HG02943 (cell line): ENCODE measurements at regions not wholly inside any gene's neighbourhood (a gene's known extent, or its start where the extent isn't known, plus 50 kb on each side); places are given as distances from the start of the nearest gene placed in this dataset.

Experiments
- ATAC-seq: cut with Tn5 transposase; IDR thresholded peaks from one replicate; pipeline ENCODE4 v1.9.1; 2021; ENCODE audit warnings: mild to moderate bottlenecking, low read depth, moderate library complexity; ENCODE audit not compliant: unreplicated experiment

DNA sequence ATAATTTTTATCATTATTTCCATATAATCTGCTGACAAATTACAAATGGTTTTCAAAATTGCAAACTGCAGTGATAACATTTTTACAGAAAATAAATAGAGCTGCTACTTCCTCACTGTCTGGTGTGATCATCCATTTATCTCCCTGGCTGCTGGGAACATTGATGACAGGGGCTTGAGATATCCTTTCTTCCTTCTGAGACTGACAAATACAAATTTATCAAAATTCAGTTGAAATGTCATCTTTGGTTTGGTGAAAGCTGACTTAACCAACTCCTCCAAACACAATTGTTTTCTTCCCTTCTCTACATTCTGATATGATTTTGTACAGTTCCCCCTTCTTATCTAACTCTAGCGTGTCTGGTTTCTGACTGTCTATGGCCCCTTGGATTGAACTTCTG, 611.8 kb upstream of the KLF4 start:
- ATAC-seq: no peak

DNA sequence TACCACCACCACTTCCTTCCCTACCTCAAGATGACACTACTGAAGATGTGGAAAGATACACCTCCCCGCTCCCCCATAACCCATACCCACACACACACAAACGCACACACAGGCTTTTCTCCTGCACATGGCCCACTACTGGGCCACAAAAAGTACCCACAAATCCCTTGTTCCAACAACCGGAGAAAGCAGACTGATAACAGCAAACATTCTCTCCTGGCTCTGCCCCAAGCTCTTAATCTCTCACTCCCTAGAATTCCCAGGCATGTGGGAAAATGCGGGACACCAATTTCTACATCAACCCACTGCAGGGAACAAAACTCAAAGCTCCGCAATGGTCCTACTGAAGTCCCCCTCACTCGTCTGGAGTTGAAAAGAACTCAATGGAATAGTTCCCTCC, 611.0 kb upstream of the KLF4 start:
- ATAC-seq: no peak

DNA sequence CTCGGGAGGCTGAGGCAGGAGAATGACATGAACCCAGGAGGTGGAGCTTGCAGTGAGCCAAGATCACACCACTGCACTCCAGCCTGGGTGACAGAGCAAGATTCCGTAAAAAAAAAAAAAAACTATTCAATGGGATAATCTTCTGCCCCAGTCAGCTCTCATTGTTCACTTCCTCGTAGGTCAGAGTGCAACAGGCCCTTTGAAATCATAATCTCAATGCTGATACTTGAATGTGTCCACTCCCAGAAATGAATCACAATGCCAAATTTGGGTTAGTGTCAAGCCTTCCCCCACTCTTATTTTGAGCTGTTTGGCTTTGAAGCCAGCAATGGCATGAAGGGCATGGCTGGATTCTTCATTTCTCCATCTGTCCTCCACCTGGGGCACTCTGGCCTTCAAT, 610.3 kb upstream of the KLF4 start:
- ATAC-seq: no peak

DNA sequence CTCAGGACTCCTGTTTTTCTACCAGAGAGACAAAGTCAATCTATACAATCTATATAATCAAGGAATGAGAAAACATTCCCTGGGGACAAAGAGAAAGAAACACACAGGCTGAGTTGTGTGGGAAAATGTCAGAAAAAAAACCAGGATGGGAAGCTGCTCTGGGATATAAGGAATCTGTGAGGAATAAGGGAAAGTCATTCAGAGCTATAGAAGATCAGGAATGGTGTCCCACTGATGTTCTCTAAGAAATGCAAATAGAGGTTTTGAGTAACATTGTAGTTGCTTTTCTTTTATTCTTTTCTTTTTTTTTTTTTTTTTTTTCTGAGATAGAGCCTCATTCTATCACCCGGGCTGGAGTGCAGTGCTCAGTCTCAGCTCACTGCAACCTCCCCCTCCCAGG, 605.9 kb upstream of the KLF4 start:
- no peak for ATAC-seq

DNA sequence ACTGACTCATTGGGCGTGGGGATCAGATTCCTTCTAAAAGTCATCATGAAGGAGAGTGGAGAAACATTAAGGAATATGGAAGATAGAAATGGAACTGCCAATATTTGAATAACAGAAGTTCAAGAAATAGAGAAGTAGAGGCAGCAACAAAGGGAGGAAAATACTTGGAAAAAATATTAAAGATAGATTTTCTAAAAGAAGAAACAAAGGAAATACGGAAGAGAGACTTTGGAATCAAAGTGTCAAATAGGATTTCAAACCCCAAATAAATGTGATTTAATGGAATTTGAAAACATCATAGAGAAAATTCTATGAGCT, 605.1 kb upstream of the KLF4 start:
- no peak for ATAC-seq

DNA sequence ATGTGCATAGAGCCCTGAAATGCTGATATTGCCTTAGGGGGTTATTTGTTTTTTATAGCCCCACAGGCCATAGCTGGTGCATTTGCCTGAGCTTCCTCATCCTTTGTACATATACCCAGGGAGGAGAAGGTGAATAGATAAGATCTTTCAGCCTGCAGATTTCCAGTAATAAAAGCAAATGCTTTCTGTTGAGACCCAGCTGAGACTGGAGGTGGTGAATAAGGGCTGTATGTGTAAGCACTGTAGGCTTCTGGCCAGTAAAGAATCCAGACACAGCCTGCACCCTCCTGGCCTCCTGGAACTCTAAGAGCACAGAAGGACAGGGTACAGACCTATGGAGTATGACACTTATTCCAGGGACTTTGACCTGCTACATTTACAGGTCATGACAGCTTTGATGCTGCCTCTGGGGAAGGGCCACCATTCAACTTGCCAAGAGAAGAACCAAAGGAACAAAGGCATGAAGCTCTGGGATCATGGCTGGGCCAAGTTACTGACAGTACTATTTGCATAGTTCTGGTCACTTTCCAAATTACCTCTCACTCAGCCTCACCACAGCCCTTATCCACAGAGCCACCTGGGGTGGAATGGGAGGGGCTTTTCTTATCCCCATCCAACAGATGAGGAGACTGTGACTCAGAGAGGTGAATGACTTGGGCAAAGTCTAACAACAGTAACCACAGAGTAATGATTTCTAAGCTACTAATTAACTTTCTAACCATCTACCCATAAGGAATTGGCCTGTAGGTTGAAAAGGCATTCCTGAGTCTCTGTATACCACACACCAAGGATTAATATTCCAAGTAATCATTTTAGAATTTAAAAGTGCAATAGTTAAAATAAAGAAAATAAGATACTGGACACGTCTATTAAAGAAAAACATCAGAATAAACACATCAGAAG, 604.5 kb upstream of the KLF4 start:
- ATAC-seq: no peak

DNA sequence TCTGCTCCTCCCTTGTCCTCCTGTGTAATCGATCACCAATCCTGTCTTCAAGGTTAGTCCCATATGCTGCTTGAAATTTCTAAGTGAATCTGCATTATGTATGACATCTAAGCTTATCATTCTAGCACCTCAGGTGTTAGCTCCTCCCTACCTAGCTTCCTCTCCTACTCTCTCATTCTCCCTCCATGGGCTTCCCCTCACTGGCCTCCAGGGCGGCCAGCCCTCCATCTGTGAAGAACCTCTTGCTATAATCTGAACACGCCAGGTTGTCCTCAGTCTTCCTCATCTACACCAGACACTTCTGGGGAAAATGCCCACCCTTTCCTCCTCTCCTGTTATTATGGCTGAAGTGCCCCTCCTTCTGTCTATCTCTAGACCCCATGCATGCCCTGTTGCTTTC, 599.3 kb upstream of the KLF4 start:
- ATAC-seq: no peak

DNA sequence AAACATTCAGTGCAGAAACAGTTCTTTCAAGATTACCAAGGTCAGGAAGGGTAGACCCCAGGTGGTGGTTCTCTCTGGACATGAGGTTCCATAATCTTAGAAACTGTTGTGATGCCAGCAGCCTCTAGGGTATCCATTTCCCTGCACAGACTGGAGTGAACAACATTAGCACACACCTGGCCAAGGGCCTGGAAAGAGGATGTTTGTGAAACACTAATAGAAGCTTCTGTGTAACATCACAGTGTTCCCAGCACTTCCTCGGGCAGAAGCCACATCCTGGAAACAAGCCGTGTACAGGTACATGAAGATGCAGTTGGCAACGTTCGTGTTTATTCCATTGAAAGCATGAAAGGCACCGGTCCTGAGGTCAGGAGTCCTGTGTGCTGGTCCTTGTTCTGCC, 598.2 kb upstream of the KLF4 start:
- ATAC-seq: no peak

DNA sequence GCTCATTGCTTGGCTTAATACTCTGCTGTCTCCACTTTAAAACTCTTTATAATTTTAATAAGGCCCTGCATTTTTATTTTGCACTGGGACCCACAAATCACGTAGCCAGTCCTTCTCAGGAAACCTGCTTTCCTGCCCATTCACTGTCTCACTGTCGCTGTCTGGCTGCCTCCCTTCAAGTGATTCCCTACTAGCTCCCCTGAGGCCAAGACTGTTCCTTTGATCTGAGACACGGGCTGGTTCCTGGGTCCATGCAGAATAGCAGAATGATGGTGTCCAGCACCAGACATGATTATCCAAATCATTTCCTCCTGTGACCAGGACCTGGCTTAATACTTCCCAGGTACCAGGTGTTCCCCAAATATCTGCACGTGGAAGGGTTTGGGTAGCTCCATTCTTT, 597.1 kb upstream of the KLF4 start:
- no peak for ATAC-seq

DNA sequence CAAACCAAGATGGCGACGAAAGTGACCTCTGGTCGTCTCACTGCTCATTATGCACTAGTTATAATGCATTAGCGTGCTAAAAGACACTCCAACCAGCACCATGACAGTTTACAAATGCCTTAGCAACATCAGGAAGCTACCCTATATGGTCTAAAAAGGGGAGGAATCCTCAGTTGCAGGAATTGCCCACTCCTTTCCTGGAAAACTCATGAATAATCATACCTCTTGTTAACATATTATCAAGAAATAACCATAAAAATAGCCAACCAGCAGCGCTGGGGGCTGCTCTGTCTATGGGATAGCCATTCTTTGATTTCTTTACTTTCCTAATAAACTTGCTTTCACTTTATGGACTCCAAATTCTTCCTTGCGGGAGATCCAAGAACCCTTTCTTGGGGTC, 595.7 kb upstream of the KLF4 start:
- no peak for ATAC-seq

DNA sequence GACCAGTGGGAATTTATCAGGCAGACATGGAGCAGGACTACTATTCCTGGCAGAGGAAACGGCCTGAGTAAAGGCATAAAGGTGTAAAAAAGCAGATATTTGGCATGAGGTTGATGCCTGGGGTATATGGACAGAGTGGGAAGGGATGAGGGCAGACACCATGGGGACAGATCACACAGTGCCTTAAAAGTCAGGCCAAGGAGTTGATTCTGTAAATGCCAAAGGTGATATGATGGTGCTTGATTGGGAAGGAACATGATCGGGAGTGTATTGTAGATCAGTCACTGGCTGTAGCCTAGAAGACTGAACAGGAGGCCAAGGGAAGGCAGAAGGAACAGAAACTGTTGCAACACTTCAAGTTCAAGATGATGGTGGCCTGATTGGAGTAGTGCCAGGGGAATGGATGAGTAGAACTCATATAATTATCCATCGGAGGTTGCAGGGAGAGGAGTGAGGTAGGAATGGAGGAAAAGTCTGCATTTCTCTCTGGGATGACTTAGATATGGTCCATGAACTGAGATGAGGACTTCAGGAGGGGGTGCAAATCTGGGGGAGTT, 594.3 kb upstream of the KLF4 start:
- no peak for ATAC-seq

DNA sequence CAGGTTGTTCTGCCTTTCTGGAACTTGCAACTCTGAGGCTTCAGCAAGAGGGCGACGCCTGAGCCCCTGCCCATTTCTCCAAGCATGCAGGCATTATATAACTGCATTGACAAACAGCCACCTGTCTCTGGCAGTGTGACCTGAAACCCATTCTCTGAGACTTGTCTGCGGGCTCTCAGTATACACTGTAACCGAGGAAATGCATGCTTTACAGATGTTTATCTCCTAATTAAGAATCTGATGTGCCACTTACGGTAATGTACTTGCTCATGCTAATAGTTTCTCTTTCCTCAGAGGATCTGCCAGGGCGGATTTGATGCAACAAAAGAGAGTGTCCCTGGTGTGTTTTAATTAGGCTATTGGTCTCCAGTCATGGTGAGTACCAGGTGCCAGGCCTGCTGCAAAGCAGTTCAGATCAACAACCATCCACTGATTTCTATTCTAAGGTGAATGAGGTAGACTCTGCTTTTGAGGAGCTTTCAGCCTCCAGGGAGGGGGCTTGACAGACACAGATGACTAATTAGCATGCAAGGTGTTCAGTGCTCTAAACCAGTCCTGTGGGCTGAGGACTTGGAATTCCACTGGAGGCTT, 593.7 kb upstream of the KLF4 start:
- no peak for ATAC-seq

DNA sequence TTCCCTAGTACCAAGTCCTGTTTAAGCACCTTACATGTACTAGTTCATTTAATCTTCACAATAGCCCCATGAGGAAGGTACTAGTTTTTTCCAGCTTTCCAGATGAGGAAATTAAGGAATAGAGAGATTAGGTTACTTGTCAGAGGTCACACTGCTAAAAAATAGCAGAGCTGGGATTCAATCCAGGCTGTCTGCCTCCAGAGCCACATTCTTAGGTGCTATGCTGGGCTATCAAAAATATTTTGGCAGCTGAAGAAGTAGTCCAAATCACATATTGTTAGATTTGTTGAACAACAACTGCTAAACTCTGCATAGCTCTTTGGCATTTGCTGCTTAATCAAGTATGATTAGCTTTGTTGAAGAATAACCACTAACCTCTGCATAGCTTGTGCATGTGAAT, 591.5 kb upstream of the KLF4 start:
- ATAC-seq: no peak

DNA sequence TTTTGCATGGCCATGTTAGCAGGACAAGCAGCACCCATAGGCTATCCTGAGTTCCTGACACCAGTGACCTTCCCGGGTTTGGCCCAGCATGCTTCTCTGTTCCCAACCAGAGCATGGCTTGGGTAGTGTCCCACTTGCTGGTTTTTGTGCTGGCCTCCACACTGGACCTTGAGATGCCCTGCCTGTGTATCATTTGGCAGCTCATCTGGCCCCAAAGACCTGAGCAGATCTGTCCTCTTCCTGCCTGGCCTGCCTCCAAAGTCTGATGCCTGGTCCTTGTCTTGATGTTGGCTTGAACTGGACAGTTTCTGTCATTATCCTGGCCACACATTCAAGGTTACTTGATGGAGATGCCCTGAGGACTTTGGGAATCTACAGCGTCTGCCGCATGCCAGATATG, 590.7 kb upstream of the KLF4 start:
- no peak for ATAC-seq

DNA sequence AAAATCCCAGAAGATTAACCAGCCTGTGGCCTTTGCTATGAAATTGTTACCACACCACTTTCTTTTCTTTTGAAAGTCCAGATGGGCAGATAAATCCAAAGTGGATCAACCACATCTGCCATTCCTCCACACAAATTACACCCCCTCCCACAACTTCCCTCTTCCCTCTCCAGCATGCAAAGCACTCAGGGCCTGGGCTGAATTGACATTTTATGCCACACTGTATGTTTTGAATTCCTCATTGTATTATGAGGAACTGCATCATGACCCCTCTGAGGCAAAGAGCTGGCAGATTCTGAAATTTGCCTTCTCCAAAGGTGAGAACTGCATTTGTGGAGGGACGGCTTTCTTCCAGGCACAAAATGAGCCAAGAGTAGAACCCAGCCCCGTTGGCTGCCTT, 589.2 kb upstream of the KLF4 start:
- ATAC-seq: no peak

DNA sequence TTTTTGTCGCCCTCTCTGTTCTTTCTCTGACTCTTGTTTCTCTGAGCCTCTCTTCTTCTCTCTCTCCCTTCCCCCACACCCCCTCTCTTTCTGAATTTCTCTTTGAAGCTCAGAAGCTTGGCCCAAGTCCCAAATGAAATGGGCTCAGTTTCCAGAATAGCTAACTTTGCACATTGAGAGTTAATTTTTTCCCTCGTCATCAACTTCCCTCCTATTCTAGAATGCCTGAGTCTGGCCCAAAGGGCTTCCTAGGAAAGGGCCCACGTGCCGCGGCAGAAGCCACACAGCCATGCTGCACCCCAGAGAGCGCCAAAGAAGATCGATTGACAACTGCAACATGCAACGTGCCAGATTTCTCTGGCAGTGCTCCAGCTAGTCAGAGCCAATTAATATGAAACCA, 588.8 kb upstream of the KLF4 start:
- ATAC-seq: no peak

DNA sequence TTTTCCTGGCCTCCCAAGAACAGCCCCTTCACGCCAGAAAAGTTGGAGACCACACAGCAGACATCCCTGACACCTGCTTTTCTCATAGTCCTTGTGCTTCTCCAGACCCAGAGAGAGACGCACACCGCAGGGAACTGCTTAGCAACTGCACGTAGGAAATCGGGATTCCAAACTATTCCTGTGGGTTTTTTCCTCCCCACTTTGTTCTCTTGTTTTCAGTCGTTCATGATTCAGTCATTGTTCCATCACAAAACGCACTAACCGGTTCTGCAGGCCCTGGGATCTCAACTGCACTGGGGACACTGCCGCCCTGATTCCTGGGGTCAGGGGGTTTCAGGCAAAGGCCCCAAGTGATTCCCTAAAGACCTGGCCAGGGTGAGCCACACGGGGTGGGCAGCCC, 588.0 kb upstream of the KLF4 start:
- ATAC-seq: no peak

DNA sequence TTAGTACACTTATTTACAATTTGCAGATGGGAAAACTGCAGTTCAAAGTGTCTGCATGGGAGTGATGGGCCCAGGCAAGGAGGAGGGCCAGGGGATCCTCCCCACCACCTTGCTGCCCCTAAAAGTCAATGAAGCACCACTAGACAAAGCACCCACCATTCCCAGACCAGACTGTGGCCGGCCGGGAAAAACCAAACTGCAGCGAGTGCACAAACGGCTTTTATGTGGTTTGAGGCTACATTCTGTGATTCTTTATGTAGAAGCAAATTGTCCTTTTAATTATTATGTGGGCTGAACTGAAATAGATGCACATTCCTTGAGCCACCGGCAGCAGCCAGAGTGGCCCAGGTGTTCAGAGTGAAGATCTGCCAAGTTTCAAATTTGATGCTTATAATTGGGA, 585.3 kb upstream of the KLF4 start:
- no peak for ATAC-seq

DNA sequence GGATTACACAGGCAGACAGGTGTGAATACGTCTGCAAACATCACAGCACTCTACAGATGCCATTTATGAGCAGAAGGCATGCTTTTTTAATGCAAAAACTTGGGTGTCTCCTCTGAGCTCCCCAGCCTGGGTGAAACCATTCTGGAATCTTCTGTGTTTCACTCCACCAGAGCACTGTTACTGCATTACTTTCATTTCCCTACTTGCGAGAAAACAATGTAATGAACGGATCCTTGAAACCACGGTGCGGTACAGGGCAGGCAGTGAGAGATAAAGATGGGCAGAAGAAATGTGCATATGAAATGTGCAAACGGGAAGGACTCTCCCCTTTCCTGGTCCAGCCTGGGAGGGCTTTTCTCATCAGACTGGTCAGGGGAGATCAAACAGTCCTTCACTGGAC, 584.3 kb upstream of the KLF4 start:
- no peak for ATAC-seq

DNA sequence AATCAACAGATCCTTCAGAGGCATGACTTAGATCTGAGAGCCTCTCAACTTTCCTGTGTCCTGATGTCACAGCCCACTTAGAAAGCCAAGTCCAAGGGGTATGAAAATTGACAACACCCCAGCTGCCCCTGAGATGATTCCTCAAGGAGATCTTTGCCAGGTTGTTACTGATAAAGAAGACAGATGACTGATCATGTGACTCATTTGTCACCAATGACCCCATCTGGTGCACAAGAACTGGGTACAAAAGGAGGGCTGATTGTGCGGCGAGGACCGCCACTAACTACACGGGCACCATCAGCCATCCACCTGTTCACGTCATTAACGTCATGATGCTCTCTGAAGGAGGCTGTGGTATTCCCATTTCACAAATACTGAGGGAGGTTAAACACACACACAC, 583.2 kb upstream of the KLF4 start:
- no peak for ATAC-seq

DNA sequence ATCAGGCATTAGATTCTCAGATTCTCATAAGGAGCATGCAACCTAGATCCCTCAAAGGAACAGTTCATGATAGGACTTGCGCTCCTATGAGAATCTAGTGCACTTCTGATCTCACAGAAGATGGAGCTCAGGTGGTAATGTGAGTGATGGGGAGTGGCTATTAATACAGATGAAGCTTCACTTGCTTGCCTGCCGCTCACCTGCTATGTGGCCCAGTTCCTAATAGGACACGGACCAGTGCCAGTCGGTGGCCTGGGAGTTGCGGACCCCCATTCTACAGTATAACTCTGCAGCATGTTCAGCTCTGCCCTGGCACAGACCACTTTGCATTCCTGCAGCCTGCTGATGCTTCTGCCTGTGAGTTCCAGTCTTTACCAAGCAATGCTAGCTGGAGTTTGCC, 581.3 kb upstream of the KLF4 start:
- no peak for ATAC-seq

DNA sequence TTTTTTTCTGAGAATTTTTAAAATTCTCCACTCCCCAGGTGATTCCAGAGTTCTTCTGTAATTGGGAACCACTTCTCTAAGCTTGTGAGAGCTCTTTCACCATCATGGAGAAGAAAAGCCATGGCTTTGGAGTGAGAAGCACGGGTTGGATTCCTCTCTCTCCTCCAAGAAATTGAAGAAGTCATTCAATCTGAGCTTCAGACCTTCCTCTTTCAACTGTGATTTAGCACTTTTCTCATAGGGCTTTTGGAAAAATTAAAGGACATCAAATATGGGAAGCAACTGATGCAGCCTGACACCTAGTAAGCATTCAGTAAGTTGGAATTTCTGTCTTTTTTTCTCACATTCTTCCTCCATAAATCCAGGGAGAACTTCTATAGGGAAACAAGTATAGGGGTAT, 580.4 kb upstream of the KLF4 start:
- ATAC-seq: no peak
